HG03135 (cell line): ENCODE measurements at regions not wholly inside any gene's neighbourhood (a gene's known extent, or its start where the extent isn't known, plus 50 kb on each side); places are given as distances from the start of the nearest gene placed in this dataset.
"Not testable (repeated sequence)": the region's sequence is repeated elsewhere in the genome, so short reads cannot be mapped to it uniquely, and the experiment has no call there.

Experiments used
- ATAC-seq: cut with Tn5 transposase; IDR thresholded peaks from one replicate; pipeline ENCODE4 v1.9.1; 2021; ENCODE audit warnings: mild to moderate bottlenecking, moderate library complexity; ENCODE audit not compliant: unreplicated experiment

DNA sequence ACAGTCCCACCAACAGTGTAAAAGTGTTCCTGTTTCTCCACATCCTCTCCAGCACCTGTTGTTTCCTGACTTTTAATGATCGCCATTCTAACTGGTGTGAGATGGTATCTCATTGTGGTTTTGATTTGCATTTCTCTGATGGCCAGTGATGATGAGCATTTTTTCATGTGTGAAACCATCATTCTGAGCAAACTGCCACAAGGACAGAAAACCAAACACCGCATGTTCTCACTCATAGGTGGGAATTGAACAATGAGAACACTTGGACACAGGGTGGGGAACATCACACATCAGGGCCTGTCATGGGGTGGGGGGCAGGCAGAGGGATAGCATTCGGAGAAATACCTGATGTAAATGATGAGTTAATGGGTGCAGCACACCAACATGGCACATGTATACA, 240.8 kb downstream of the FAT3 start:
- not testable (repeated sequence) for ATAC-seq

DNA sequence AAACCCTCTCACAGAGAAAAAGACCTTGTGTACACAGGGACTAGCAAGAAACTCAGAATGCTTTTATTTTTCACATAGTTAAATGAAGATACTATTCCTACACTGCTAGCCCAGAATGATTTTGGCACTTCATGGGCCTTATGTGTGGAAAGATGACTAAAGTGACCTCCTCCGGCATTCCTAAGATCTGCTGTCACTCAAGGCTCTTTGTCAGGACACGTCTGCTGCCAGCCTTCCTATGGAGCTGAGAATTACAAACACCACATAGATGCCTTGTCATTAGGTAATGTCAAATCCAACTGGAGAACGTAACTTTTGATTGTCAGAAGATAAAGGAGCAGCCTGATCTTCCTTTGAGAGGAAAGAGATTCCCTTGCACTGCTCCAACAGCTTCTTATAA, 249.1 kb downstream of the FAT3 start:
- no peak for ATAC-seq

DNA sequence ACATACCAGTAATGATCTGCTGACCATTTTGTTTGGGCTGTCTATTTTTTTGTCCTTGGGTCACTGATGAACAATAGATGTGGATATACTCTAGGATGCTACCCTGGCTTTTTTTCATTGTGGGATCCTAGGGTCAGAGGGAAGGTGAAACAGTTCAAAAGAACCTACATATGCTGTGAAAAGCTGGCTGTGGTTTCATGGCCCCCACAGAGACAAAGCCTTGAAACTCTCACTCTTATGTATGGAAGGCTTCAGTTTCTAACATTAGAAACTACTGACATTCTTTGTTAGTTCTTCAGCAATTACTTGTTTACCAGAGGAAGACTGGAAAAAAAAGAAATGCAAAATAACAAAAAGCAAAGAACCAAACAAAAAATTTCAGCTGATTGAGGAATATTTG, 250.7 kb downstream of the FAT3 start:
- ATAC-seq, result no peak

DNA sequence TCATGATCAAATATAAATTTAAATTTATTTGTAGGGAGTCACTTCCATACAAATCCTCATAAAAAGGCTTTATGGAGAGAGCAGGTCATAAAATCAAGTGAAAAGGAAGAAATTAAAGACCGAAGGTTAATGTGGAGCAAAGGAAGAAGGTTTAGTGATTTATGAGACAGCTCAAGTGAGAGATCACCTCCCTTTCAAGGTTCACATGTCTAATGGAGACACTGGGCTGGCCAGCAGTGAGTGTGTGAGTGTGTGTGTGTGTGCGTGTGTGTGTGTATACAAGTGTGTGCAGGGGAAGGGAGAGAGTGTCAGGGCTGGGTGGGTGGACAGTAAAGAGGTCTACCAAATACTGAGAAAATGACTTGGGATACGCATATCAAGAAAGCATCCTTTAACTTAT, 251.2 kb downstream of the FAT3 start:
- no peak for ATAC-seq

DNA sequence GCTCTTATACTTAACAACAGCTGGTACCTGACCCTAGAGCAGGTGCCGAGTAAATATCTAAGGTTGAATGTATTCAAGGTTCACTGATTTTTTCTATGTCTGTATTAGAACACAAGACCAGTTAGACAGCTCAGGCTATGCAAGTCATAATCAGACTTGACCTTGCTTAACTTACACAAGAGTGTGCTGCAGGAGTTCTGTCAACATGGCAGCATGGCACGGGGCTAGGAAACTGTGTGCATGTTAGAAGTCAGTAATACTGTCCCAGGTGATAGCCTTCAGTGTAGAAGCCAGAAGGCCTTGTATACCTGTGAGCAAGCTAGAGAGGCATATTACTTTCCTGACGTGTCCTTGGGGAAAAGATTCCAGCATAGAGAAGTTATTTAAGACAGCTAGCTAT, 253.1 kb downstream of the FAT3 start:
- ATAC-seq, result no peak

DNA sequence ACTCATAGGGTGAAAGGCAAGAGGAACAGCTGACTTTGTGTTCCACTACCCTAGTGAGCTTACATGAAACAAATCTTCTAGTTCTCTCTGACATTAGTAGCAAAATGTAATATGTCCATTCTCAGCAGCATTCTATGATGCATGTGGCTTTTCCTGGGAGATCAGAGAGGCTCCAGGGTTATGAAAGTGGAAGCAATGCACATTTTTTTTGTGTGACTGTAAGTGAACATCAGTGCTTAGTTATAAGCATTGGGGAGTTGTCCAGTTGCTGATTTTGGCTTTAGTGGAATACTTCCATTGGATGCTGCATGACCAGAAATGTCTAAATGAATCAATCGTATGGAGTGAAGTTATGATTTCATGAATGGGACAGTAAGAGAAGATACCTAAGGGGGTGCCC, 255.9 kb downstream of the FAT3 start:
- ATAC-seq, result no peak

DNA sequence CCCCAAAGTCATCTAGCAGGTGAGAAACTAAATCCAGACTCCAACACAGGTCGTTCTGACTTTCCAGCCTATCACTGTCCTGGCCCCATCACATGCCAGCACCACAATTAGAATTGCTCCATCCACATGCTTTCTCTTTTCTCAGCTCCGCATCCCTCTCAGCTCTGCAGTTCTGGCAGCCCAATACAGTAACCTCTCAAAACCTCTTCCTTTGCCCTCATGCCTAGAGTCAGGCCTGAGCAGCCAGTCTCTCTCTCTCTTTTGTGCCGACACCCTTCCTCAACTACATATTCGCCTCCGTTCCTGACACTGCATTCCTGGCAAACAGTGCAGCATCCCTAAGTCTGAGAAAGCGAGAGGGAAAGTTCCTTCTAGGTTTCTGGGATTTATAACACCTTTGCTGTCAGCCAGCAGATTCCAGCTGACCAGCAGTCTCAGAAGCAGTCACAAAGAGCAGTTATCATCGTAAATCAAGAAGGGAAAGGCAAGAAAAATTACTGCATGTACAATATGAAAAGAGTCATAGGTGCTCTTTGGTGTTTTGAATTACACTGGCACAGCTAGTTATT, 258.0 kb downstream of the FAT3 start:
- no peak for ATAC-seq

DNA sequence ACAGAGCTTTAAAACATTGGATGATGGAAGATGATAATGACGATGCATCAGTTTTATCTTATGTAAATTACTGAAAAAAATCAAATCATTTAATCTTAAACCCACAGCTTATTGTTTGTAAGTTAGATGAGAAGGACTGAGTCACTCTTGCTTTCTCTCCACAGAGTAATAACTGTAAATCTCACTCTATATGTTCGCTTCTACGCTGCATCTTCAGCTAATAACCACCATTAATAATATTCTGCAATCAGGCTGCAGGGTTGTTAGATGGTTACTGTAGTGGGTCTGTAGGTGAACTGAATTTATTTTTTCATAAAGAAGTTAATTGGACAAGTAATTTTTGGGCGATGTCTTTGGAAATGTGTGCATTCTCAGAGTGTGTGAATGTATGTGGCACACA, 260.0 kb downstream of the FAT3 start:
- no peak for ATAC-seq

DNA sequence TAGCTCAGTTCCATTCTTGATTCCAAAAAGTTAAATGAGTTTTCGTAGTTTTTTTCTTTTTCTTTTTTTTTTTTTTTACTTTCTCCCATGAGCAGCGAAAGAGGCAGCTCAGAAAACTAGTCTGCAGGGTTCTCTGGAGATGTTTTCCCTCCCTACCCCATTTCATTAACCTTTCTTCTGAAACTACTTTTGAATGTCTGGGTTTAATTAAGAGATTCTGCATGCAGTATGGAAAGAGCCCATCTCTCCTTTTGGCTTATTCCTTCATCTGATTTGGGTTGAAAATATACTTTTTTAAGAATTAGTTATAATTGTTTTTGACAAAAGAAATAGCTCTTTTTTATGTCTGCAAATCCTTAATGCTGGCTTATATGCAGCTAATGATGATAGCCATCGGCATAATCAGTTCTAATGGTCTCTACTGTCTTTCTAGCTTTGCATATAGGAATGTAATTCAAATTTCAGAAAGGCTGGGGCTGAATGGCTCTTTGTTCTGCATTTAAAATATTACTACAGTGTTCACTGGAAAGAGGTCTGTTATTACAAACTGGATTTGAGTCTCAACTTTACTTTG, 265.3 kb downstream of the FAT3 start:
- no peak for ATAC-seq

DNA sequence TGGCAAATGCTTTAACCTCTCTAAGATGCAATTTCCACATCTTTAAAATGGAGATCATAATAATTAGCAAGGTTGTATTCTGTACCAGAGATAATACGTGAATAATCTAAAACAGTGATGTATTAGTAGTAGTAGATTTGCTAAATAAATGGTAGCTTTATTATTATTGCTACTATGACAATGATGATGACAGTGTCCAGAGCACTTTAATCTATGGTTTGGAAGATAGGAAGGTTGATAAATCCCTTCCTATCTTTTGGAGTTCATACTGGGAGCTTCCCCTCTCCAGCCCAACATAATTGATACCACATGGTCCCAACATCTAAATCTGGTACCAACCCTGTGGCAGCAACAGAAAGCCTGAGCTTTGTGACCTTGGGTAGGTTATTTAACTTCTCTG, 267.8 kb downstream of the FAT3 start:
- ATAC-seq, result no peak

DNA sequence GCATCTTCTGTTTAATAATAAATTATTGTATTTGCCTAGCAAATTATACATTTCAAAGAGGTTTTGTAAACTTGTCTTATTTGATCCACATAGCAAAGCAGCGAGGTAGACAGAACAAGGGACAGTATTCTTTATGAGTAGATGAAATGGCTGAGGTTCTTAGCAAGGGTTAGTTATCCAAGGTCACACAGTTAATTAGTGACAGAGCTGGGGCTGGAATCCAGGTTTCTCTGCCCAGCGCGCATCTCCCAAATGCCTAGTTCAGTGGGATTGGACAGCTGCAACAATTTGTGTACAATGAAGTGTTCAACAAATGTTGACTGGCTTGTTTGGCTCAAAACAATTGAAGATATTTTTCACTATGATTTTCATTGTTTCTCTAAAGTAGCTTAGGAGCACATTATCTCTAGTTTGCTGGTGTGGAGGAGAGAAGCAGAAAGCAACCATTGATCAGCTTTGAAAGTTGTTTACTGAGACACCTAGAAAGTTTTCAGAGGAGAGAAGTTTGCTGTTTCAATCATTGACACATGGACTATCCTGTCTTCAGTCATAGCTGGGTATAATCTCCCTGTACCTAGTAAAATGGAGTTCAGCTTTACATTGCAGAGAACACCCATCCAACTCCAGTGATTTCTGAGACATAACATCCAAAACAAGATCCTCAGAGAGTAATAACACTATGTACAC, 270.6 kb downstream of the FAT3 start:
- no peak for ATAC-seq

DNA sequence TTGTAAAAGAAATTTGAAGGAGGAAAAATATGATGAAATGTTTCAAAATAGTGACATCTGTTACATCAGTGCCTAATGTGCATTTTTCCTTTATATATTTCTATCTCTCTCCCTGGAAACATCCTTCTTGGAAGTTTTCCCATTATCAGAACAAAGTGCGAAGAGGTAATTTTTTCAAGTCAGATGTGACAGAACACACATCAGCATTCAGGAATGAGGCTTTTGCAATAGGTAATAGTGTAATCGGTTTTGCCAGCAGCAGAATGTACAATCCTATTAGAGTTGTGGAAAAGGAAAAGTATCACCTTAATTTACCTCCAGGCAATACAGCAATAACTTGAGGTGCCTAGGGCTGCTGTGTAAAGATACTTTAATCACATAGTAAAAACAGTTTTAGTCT, 275.8 kb downstream of the FAT3 start:
- no peak for ATAC-seq

DNA sequence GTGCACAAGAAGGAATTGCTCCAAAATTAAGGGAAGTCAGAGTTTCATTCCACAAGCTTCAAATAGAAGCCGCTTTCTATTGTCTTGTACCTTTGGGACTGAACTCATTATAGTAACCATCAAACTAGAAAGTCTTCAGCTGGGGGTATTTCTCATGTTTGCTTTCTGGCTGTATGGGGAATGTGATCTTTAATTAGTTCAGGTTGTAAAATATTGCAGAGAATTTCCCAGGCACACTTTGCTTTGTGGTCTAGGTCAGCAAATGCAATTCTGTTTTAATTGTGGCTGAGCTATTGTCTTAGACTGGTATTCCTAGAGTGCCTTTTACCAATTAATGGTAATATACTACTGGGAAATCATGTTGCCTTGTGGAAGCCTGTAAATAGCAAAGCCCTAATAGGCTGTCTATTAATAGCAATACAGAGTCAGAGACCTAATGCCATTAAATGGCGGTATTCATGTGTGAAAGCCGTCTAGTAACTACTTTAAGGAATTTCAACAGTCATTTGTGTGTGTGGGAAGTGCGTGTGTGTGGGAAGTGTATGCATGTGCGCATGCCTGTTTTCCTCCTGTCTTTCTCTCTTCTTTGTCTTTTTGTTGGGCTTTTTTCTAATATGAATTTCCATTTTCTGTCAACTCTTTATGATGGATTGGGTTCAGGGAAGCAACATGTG, 276.6 kb downstream of the FAT3 start:
- ATAC-seq, result no peak

DNA sequence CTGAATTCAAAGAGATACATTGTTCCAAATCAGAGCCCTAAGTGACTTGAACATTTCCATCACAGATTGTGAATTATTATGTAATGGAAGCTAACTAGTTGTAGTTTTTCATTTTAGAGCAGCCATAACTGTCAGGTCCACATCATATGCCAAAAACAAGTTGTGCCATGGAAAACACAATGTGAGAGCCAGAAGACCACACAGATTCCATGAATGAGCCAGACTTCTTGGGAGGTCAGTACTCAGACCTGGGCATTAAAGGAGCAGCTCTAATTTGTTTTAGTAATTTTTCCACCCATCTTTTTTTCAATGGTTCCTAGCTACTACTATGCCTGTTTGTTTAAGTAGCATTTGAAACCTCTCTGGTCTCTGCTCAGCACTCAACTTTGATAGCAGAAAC, 279.4 kb downstream of the FAT3 start:
- no peak for ATAC-seq

DNA sequence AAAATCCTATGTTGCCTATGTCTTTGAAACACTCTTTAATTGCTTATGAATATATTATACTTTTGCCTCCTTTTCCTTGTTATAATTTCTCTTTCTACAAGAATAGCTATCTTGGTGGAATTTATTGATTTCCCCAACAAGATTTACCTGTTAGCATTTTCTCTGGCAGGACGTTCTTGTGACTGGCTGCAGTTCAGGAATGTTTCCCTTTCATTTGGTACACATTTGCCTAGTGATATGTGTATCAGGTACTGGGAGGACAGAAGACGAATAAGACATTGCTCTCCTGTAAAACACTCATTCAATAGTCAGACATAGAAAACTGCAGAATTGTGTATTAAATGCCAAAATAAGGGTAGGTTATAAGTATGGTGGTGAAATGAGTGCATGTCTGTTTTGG, 279.9 kb downstream of the FAT3 start:
- ATAC-seq, result no peak

DNA sequence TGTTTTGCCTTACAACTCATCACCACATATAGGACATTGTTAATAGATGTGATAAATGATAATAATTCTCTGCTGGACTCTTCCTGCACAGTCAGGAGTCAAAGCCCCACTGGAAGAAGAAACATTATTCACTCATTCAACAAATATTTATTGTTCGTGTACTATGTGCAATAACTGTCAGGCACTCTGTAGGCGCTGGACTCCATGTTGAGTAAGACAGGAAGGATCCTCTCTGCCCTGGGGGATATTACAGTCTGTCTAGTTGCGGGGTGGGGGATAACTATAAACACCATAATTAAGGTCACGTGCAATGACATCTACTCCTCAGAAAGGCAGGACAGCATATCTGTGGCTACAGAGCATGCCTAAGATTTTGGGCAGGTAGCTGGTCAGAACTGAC, 281.1 kb downstream of the FAT3 start:
- no peak for ATAC-seq

DNA sequence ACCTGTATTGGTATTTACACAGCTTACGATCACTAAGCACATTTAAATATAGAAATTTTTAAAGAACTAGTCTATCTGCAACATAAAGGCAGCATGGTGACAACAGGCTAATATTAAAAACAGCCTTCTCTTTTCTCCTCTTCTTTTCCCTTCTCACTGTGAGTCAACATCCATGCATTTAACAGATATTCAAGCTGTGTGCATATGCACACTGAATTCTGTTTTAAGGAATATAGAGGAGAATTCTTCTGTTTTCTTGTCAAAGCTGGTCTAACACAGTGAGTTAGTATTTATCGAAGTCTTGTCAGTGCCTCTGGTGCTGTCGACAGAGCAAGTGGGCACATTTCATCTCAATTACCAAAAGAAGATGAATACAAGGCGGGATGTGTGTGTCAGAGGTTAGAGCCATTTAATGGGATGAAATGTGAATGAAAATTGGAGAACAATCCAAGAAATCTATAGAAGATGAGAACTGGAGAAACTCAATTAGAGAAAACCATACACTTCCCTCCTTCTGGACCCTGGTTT, 282.3 kb downstream of the FAT3 start:
- no peak for ATAC-seq

DNA sequence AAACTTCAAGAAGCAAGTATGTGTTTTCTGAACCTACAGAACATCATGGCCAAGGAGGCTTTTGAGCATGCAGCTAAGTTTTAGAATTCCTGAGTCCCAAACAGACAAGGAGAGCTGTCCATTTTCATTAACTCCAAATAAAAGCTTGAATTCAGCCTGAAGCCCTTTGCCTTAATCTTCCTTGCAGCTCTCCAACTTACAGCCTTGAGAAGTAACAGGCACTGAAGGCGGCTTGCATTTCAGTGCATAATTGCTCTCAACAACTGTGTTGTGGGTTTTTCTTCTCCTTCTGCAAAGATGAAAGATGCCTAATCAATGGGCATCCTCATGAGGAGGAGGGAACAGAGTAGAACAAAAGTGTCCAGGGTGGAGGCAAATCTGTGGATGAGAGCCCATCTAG, 286.0 kb downstream of the FAT3 start:
- ATAC-seq, result no peak

DNA sequence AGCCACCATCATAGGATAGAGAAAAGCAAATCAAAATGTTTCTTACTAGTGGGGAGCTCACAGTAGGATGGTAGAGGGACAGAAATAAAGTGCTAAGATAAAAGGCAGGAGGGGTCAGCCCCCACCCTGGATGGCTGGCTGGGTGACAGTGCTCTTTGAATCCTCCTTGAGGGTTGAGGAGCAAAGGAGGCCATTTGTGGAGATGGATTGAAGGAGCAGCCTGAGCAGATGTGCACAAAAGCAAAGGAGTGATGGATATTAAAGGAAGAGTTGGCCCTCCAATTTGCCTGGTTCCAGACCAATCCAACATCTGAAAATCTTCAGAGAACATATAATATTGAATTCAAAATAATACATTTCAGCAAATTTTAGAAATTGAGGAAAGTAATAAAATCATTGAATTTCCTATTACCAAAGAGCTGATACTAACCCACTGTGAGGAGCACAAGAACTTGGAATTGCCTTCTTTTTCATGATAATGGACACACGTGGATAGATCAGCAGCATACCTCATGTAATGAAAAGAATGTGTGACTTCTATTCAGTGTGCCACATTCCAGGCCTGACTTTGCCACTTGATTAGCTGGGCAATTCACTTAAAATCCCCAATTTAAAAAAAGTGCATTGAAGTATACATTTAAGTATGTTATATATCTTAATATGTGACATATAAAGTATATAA, 287.0 kb downstream of the FAT3 start:
- ATAC-seq, result no peak

DNA sequence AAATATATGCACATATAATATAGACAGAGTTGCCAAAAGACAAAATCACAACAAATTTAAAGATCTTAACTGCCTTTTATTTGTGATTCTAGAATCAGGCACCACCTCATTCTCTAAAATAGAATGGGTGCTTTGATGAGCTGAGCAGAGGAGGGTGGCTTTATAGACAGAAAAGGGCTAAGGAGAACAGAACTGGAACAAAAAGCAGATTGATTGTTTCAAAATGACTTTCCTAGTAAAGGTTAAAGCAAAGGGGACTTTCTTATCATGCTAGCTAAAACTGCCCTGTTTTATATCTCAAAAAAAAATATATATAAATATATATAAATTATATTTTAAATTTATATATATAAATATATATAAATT, 287.6 kb downstream of the FAT3 start:
- ATAC-seq, result no peak

DNA sequence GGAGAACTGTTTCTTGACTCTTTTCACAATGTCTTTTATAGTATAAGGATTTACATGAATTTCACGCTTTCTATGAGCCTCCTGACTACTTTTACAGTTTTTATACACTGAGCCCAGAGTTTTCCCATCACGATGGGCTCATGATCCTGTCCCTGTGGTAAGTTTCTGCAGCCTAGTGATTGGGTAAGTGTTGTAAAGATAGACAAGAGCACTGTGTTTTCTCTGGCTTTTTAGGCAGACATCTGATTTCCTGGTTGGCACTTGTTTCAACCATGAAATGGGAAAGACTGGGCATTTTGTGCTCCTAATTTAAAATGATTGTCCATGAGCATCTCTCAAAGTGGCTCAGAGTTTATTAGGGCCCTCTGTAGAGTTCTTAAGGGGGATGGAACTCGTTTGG, 299.0 kb downstream of the FAT3 start:
- ATAC-seq, result no peak

DNA sequence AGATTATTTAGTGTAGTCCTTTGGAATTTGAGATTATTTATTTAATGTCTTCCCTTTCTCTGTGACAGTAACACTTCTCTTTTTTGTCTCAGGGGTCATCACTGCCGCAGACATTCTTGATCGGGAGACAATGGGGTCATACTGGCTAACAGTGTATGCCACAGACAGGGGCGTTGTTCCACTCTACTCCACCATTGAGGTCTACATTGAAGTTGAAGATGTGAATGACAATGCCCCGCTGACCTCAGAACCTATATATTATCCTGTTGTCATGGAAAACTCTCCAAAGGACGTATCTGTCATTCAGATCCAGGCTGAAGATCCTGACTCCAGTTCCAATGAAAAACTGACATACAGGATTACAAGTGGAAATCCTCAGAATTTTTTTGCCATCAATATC, 299.9 kb downstream of the FAT3 start:
- ATAC-seq, result no peak
